ENCODE measurements at regions not wholly inside any gene's neighbourhood (a gene's known extent, or its start where the extent isn't known, plus 50 kb on each side); places are given as distances from the start of the nearest gene placed in this dataset.

- H3K4me3 ChIP-seq (ENCODE audit: low read depth, low read length), result no peak overlapping the region
- no peaks in the 10 kb centered on the region for H3K27me3 ChIP-seq (ENCODE audit: control insufficient read depth, insufficient read depth, low read length)
- TF ChIP-seq CTCF (IDR thresholded peaks at IDR 0.05; ENCODE audit: insufficient read depth, low read length, poor library complexity, severe bottlenecking), result no peak
- no peak for DNase-seq (ENCODE audit: low read depth)
- H3K36me3 ChIP-seq (ENCODE audit: control insufficient read depth, insufficient read depth, low read length), result peaks cover 1% of the 10 kb centered on the region
Measured at GRCh38 chr2:120819720-120820210, 84.1 kb downstream of the GLI2 start.

DNA sequence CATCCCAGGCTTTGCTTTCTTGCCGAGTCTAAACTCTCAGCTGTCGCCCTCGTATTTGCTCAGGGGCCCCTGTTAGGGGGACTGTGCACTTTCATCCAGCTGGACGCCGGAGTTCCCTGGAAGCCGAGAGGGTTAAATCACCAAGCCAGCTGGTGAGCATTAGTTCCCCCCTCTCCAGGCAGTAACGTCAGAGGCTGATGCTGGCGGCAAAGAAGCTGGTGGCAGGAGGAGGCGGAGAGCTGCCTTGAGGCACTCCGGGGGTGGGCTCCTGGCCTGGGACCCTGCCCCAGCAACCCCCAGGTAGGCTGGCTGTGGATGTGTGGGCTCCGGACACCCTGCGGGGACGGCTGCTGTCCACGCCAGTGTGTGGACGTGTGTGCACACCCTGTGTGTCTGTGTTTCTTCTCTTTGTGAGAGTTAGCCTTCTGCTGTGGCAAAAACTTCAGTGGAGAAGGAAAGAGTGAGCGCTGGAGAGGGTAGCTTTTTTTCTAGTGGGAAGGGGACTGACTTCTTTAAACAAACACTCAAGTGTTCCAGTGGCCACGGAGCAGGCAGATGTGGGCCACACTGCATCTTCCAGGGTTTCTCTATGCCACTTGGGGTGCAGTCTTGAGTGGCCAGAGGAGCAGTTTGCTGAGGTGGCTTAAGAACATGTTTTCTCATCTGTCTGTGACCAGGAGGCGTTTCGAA is 84.7 kb downstream of the GLI2 start:
- TF ChIP-seq CTCF (IDR thresholded peaks at IDR 0.05; ENCODE audit: insufficient read depth, low read length, poor library complexity, severe bottlenecking), result no peak
- H3K27me3 ChIP-seq (ENCODE audit: control insufficient read depth, insufficient read depth, low read length), result no peaks in the 10 kb centered on the region
- H3K36me3 ChIP-seq (ENCODE audit: control insufficient read depth, insufficient read depth, low read length), result no peaks in the 10 kb centered on the region
- no peak overlapping the region for H3K4me3 ChIP-seq (ENCODE audit: low read depth, low read length)
- DNase-seq (ENCODE audit: low read depth), result peak; percentile 18

GRCh38 chr2:120820953-120821279 is 85.2 kb downstream of the GLI2 start:
- H3K4me3 ChIP-seq (ENCODE audit: low read depth, low read length), result no peak overlapping the region
- no peak for TF ChIP-seq CTCF (IDR thresholded peaks at IDR 0.05; ENCODE audit: insufficient read depth, low read length, poor library complexity, severe bottlenecking)
- no peaks in the 10 kb centered on the region for H3K27me3 ChIP-seq (ENCODE audit: control insufficient read depth, insufficient read depth, low read length)
- DNase-seq (ENCODE audit: low read depth), result no peak
- no peaks in the 10 kb centered on the region for H3K36me3 ChIP-seq (ENCODE audit: control insufficient read depth, insufficient read depth, low read length)

- Histone ChIP-seq H3K4me3 (ENCODE audit: low read depth, low read length) (no peak overlapping the region), H3K36me3 (ENCODE audit: control insufficient read depth, insufficient read depth, low read length) (no peaks in the 10 kb centered on the region), H3K27me3 (ENCODE audit: control insufficient read depth, insufficient read depth, low read length) (no peaks in the 10 kb centered on the region)
- no peak for TF ChIP-seq CTCF (IDR thresholded peaks at IDR 0.05; ENCODE audit: insufficient read depth, low read length, poor library complexity, severe bottlenecking)
- no peak for DNase-seq (ENCODE audit: low read depth)
Measured at GRCh38 chr2:120821446-120822160, 85.9 kb downstream of the GLI2 start.

DNA sequence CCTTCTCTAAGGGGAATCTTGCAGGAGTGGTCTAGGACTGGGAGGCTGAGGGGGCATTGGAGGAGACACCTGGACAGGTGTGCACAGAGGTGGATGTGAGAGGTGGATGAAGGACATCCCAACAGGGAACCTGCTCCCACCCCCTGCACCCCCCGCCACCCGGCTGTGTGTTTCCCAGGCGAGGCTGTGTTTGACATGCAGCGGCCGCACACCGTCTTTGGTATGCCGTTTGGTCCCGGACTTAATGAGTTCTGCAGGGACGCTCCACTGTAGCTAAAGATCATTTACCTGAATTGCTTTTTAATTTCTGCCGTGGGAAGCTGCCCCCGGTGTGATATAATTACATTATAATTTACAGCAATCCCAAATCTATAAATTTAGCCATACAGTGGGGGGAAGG is 87.3 kb downstream of the GLI2 start:
- DNase-seq (ENCODE audit: low read depth), result no peak
- no peak for TF ChIP-seq CTCF (IDR thresholded peaks at IDR 0.05; ENCODE audit: insufficient read depth, low read length, poor library complexity, severe bottlenecking)
- Histone ChIP-seq H3K27me3 (ENCODE audit: control insufficient read depth, insufficient read depth, low read length) (no peaks in the 10 kb centered on the region), H3K36me3 (ENCODE audit: control insufficient read depth, insufficient read depth, low read length) (no peaks in the 10 kb centered on the region), H3K4me3 (ENCODE audit: low read depth, low read length) (no peak overlapping the region)

Data from kidney epithelial cell (primary cell).